ENCODE measurements at regions not wholly inside any gene's neighbourhood (a gene's known extent, or its start where the extent isn't known, plus 50 kb on each side); places are given as distances from the start of the nearest gene placed in this dataset.

DNA sequence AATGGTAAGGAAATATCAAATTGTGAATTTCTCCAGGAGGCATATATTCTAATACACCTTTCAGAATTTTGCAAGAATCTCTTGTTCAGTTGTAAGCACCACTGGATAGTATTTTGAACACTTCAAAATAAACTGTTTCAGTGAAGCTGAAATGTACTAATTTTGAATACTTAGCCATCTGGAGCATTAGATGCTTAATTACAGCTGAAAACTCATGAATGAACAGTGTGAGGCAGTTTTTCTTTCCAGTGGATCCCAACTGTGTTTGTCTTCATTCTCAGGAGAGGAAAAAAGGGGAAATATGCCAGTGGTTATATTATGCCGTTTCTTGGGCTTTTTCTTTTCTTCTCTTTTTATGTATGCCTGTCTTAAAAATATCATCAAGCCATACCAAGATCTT, 306.0 kb upstream of the SEMA6A start:
- Histone ChIP-seq H4K20me1 (ENCODE audit: insufficient read depth, low read length) (no peaks in the 10 kb centered on the region), H3K79me2 (ENCODE audit: low read length) (no peaks in the 10 kb centered on the region), H3K4me1 (ENCODE audit: low read length) (peaks cover 12% of the 10 kb centered on the region), H3K4me3 (ENCODE audit: low read length) (no peak overlapping the region), H3K9me3 (ENCODE audit: insufficient read depth, low read length) (no peaks in the 10 kb centered on the region), H3K27me3 (ENCODE audit: low read depth, low read length) (no peaks in the 10 kb centered on the region), H3K9ac (ENCODE audit: low read length) (no peak overlapping the region), H3K36me3 (replicated peaks; ENCODE audit: low read depth, low read length) (no peaks in the 10 kb centered on the region), H3K27ac (ENCODE audit: low read length) (no peak overlapping the region), H2AFZ (ENCODE audit: low read depth, low read length) (no peak overlapping the region), H3K4me2 (ENCODE audit: low read length) (no peak overlapping the region)
- no peak for TF ChIP-seq EZH2phosphoT487 (IDR thresholded peaks at IDR 0.05; ENCODE audit: low read depth)
- TF ChIP-seq, protein P1, sequence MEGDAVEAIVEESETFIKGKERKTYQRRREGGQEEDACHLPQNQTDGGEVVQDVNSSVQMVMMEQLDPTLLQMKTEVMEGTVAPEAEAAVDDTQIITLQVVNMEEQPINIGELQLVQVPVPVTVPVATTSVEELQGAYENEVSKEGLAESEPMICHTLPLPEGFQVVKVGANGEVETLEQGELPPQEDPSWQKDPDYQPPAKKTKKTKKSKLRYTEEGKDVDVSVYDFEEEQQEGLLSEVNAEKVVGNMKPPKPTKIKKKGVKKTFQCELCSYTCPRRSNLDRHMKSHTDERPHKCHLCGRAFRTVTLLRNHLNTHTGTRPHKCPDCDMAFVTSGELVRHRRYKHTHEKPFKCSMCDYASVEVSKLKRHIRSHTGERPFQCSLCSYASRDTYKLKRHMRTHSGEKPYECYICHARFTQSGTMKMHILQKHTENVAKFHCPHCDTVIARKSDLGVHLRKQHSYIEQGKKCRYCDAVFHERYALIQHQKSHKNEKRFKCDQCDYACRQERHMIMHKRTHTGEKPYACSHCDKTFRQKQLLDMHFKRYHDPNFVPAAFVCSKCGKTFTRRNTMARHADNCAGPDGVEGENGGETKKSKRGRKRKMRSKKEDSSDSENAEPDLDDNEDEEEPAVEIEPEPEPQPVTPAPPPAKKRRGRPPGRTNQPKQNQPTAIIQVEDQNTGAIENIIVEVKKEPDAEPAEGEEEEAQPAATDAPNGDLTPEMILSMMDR (IDR thresholded peaks at IDR 0.05; ENCODE audit: low read depth, low read length): no peak

DNA sequence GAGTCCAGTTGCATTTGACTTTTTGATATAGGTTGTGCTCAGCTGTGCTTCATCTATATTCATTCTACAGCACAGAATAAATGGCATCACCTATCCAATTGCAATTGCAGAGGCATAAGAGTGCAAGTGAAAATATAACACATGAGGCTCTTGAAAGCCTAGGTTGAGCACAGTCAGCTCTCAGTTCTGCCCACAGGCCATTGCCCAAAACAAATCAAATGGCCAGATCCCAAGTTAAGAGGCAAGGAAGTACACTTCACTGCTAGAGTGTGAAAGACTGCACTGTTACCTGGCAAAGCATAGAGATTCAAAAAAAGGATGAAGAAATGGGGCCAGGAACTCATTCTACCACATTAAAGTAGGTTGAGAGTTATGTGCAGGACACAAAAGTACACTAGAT, 305.5 kb upstream of the SEMA6A start:
- TF ChIP-seq EZH2phosphoT487 (IDR thresholded peaks at IDR 0.05; ENCODE audit: low read depth): no peak
- TF ChIP-seq, protein P1 (IDR thresholded peaks at IDR 0.05; ENCODE audit: low read depth, low read length): no peak
- Histone ChIP-seq H3K4me2 (ENCODE audit: low read length) (no peak overlapping the region), H3K9ac (ENCODE audit: low read length) (no peak overlapping the region), H2AFZ (ENCODE audit: low read depth, low read length) (no peak overlapping the region), H3K36me3 (replicated peaks; ENCODE audit: low read depth, low read length) (no peaks in the 10 kb centered on the region), H3K27ac (ENCODE audit: low read length) (no peak overlapping the region), H3K9me3 (ENCODE audit: insufficient read depth, low read length) (no peaks in the 10 kb centered on the region), H3K4me3 (ENCODE audit: low read length) (no peak overlapping the region), H3K27me3 (ENCODE audit: low read depth, low read length) (no peaks in the 10 kb centered on the region), H3K79me2 (ENCODE audit: low read length) (no peaks in the 10 kb centered on the region), H3K4me1 (ENCODE audit: low read length) (peaks cover 12% of the 10 kb centered on the region), H4K20me1 (ENCODE audit: insufficient read depth, low read length) (no peaks in the 10 kb centered on the region)

- Histone ChIP-seq H3K27ac (ENCODE audit: low read length) (no peak overlapping the region), H2AFZ (ENCODE audit: low read depth, low read length) (no peak overlapping the region), H3K4me1 (ENCODE audit: low read length) (no peaks in the 10 kb centered on the region), H3K4me2 (ENCODE audit: low read length) (no peak overlapping the region), H3K9ac (ENCODE audit: low read length) (no peak overlapping the region), H4K20me1 (ENCODE audit: insufficient read depth, low read length) (no peaks in the 10 kb centered on the region), H3K36me3 (replicated peaks; ENCODE audit: low read depth, low read length) (no peaks in the 10 kb centered on the region), H3K27me3 (ENCODE audit: low read depth, low read length) (no peaks in the 10 kb centered on the region), H3K79me2 (ENCODE audit: low read length) (no peaks in the 10 kb centered on the region), H3K9me3 (ENCODE audit: insufficient read depth, low read length) (no peaks in the 10 kb centered on the region), H3K4me3 (ENCODE audit: low read length) (no peak overlapping the region)
- TF ChIP-seq, protein P1 (IDR thresholded peaks at IDR 0.05; ENCODE audit: low read depth, low read length): no peak
- TF ChIP-seq EZH2phosphoT487 (IDR thresholded peaks at IDR 0.05; ENCODE audit: low read depth): no peak
Measured at GRCh38 chr5:116876240-116876840, 301.7 kb upstream of the SEMA6A start.

- no peaks in the 10 kb centered on the region for H3K9me3 ChIP-seq (ENCODE audit: insufficient read depth, low read length)
- TF ChIP-seq, protein P1 (IDR thresholded peaks at IDR 0.05; ENCODE audit: low read depth, low read length): no peak
- no peak for TF ChIP-seq EZH2phosphoT487 (IDR thresholded peaks at IDR 0.05; ENCODE audit: low read depth)
Measured at GRCh38 chr5:116872986-116873385, 298.4 kb upstream of the SEMA6A start.

More at GRCh38 chr5:116872986-116873385, 298.4 kb upstream of the SEMA6A start:
- Histone ChIP-seq H3K27ac (ENCODE audit: low read length) (no peak overlapping the region), H3K9ac (ENCODE audit: low read length) (no peak overlapping the region), H3K4me2 (ENCODE audit: low read length) (no peak overlapping the region), H3K36me3 (replicated peaks; ENCODE audit: low read depth, low read length) (no peaks in the 10 kb centered on the region), H4K20me1 (ENCODE audit: insufficient read depth, low read length) (no peaks in the 10 kb centered on the region), H3K4me1 (ENCODE audit: low read length) (no peaks in the 10 kb centered on the region), H3K4me3 (ENCODE audit: low read length) (no peak overlapping the region), H3K27me3 (ENCODE audit: low read depth, low read length) (no peaks in the 10 kb centered on the region), H3K79me2 (ENCODE audit: low read length) (no peaks in the 10 kb centered on the region), H2AFZ (ENCODE audit: low read depth, low read length) (no peak overlapping the region)

Measured in OCI-LY3 (cell line).